SHP77 (cell line): ENCODE measurements at regions not wholly inside any gene's neighbourhood (a gene's known extent, or its start where the extent isn't known, plus 50 kb on each side); places are given as distances from the start of the nearest gene placed in this dataset.

Experiments
- DNase-seq, 2 experiments: peaks; one replicate each; lab custom pipeline; 2025; lab: John Stamatoyannopoulos, UW

- DNase-seq = no peak
These were observed 202.1 kb upstream of the NFE2L3 start for GRCh38 chr7:25949736-25950487.

GRCh38 chr7:25950488-25951413 lies 201.2 kb upstream of the NFE2L3 start:
- peak; percentile 89 to 96 for DNase-seq

DNA sequence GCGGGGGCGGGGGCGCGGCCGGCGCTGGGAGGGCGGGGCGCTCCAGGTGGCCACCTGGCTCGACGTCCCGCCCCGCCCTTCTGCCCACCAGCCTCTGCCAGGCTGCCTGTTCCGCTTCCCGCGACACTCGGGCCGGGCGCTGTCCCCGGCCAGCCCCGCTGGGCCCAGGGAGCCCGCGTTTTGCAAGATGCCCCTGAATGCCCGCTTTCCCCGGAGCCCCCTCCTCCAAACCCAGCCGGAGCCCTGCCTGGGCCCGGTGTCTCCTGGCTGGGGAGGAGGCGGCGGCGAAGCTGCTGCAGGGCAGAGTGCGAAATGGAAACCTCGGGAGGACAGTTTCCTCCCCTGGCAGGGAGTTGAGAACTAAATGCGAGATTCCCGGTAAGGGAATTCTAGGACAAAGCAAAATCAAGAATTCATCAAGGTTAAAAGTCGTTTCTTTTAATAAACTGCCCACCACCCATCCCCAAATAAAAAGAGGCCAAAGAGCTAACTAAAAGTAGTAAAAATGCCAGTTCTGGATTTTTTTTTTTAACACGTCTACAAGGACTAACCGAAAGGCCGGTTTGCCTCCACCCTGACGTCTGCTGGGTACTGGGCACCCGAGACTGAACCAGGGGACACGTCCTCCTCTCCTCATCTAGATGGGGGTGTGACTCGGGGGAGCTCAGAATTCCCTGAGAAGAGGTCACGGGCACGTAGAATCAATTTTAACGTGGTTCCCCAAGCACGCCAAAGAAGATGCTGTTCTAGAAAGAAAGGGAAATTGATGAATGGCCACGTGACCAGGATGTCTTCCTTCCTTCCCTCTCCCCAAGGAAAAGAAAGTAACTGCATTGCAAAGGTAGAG lies 200.4 kb upstream of the NFE2L3 start:
- peak; percentile 37 to 96 for DNase-seq

DNA sequence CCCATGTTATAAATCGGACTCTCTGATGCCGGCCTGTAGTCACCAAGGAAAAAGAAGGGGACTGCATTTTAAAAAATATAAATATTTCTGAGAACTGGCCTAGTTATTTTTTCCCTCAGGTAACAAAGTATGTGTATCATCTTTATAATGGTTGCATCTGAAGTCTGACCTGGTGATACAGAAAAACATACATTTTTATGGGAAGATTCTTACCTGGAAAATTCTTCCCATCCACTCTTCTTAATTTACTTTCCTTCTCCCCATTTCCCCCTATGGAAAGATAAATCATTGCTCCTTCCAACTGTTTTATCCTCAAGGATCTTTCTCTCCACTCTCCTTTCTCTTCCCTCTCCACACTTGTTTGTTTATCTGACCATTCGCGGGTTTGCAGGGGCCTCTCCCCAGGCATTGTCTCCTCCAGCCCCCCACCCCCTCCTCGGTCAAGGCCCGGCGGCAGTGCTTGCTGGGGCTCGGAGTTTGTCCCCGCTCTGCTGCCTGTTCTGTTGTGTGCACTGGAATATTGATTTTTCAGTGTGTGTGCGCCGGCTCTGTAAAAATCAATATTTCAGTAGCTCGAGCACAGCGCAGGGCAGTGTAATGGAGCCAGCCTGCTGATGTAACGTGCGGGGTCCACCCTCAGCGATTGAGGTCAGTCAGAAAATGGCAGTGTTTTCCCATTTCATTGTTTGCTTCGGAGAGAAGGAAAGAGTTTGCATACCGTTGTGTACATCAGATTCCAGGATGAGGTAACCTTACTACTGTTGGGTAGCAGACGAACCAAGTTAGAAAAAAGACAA lies 199.5 kb upstream of the NFE2L3 start:
- DNase-seq = peak; percentile 92 to 94

- DNase-seq = peak in 1 of 2 experiments; percentile 1
These were observed 198.1 kb upstream of the NFE2L3 start for GRCh38 chr7:25953859-25954258.

- DNase-seq = no peak
These were observed 197.6 kb upstream of the NFE2L3 start for GRCh38 chr7:25954395-25954794.

DNA sequence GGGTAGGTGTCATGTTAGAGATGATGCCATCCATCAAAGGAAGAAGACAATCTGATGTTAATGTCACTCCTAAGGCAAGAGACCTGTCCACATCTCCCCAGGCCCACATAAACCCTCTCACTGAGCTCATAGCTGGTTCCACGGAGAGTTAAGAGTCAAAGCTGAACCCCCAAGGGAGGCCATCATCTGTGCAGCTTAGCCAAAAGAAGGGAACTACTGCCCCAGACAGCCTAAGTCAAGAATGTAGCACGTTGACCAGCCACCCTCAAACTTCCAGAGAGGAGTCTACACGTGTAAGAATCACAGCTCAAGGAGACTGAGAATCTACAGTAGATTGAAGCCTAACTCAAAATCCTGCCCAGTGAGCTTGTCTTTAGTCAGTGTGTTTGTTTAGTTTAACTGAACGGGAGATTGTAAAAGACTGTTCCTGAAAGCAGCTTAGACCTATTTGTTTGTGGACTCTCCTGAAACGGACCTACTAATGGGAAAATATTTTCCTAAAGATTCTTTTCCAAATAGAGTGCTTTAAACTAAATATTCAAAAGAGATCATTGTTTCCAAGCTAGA lies 192.7 kb upstream of the NFE2L3 start:
- DNase-seq = no peak

DNA sequence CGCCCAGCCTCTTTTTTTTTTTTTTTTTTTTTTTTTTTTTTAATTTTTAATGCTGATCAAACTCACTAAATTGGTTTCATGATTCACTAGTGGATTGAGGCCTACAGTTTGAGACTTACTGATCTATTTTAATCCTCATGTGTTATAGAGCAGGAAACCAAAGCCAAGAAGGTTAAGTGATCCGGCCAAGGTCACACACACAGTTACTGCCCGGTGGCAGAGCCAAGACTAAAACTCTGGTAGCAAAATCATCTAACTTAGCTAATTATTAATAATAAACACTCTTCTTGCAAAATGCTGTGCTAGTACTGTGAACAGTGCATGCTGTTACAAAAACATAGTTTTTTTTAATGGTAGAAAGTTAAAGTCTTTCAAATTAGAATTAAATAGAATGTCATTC lies 188.3 kb upstream of the NFE2L3 start:
- no peak for DNase-seq

DNA sequence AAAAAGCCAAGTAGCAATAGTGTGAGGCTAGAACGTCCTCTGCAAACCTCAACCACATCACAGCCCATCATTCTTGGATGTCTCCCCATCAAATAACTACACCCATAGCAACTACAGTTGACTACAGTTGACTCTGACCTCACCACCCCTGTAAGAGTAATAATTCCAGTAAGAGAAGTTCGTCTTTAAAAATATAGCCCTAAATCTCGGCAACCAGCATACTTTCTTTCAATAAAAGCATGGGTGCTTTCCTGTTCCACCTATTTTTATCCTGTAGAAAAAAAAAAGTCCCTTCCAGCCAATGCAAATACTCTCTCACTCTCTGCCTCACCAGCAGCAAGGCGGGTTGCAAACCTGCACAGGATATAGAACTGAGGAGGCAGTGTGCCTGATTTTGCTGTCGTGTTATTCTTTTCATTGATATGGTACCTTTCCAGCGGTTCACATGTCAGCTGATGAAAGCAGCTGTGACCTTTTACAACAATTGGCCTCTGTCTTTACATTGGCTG lies 187.5 kb upstream of the NFE2L3 start:
- peak in 1 of 2 experiments; percentile 61 for DNase-seq

DNA sequence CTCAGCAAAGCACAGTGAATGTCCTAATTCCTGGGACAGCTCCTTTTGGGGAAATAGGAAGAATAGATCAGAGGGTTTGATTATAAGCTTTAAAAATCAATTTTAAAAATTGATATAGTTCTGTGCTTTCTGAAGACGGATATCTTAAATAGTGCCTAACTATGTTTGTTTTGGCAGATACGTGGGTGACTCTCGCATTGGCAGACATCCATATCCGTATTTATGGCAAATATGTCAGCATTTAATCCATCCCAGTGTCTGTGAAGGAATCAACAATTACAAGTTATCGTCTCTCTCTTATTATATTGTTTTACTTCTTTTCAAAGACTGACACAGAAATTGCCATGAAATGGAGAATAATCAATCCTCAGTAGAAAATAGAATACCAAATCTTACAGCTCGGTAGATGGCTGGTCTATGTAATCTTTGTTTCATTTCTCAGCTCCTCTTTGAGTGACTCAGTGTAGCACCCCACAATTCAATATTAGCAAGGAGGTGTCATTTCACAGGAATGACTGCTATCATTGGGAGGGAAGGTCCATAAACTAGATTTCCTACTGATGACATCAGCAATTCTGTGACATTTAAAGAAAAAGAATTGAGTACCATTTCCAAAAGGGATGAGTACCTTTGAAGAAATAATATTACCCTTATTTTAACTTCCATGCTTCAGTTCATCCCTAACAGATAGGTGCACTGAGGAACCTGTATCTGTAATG lies 186.4 kb upstream of the NFE2L3 start:
- DNase-seq = peak; percentile 10 to 18

DNA sequence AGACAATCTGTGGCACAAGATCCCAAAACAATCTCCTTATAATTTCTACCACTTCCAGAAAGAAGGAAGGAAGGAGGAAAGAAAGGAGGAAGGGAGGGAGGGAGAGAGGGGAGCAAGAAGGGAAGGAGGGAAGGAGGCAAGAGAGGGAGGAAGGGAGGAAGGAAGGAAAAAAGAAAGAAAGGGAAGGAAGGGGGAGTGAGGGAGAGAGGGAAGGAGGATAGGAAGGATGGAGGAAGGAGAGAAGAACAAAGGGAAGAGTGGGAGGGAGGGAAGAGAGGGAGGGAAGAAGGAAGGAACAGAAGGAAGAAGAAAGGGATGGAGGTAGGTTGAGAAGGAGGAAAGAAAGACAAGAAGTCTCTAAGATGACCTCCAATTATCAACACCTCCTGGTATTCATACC lies 185.5 kb upstream of the NFE2L3 start:
- DNase-seq = no peak

- peak in 1 of 2 experiments; percentile 10 for DNase-seq
These were observed 184.5 kb upstream of the NFE2L3 start for GRCh38 chr7:25967278-25968204.

DNA sequence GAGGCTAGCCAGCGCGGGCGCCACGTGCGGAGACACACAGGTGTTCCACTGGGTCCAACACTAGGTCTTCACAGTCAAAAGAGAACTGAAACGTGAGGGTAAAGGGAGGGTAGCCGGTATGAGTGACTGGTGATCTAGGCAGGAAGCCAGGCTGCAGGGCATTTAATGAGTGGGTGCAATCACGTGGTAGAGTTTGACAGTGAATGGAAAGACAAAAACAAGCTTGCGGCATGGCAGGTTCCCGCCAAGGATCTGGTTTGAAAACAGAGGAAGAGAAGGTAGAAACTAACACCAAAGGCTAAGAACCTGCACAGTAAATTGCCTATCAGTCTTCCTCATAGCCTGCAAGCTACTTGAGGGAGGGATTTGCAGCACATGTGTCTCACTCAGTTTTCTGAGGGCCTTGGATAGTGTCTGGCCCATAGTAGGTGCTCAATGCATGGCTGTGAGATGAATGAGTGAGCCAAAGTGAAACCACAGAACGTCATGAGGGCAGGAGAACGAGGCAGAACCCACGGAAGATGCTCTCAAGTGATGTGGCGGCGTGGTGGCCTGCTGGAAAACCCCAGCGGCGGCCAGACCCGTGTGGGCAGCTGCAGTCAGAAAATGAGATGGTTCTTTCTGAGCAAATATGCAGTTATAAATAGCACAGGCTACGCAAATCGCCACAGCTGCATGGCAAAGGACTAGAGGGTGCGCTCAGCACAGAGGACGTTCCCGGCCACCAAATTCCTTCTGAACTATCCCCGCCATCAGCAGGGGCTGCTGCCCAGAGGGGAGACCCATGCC lies 183.6 kb upstream of the NFE2L3 start:
- peak; percentile 76 to 90 for DNase-seq

DNA sequence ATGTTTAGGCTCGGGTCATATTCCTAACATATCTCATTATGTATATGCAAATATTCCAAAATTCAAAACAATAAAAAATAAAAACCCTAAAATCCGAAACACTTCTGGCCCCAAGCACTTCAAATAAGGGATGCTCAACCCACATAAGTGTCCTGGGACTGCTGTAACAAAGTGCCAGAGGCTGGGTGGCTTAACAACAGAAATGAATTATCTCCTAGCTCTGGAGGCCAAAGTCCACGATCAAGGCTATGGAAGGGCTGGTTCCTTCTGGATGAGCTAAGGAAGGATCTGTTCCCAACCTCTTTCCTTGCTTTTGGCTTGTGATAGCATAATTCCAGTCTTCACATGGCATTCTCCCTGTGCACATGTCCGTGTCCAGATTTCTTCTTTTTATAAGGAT lies 181.6 kb upstream of the NFE2L3 start:
- no peak for DNase-seq

GRCh38 chr7:25970911-25971310 lies 181.1 kb upstream of the NFE2L3 start:
- no peak for DNase-seq

GRCh38 chr7:25976630-25977029 lies 175.4 kb upstream of the NFE2L3 start:
- DNase-seq = no peak

DNA sequence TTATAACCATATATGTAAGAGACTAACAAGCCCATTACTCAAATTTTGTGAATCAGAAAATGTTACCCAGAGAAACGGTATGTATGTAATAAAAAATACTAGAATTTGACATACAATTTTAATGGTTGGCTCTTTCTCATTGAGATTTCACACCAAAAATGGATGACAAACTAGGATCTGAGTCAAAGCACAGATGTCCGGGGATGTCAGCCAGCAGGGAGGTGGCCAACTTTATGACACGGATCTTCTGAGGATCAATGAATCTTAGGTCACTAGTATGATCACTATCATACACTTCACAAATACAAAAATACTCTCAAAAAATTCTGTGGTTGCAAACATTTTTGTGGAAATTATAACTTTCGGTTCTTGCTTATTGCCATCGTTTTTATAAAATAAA lies 173.5 kb upstream of the NFE2L3 start:
- no peak for DNase-seq

GRCh38 chr7:25979605-25980004 lies 172.4 kb upstream of the NFE2L3 start:
- no peak for DNase-seq
